Stimulated activated CD8-positive, alpha-beta memory T cell treated with anti-CD3 and anti-CD28 coated beads, Interleukin-7, amount 100 ng/mL, for 24 hours (primary cell): ENCODE measurements at regions not wholly inside any gene's neighbourhood (a gene's known extent, or its start where the extent isn't known, plus 50 kb on each side); places are given as distances from the start of the nearest gene placed in this dataset.
"Not testable (repeated sequence)": the region's sequence is repeated elsewhere in the genome, so short reads cannot be mapped to it uniquely, and the experiment has no call there.

ENCODE experiments used
- DNase-seq: peaks from one replicate; pipeline ENCODE4 v3.0.0-alpha.2; 2020; ENCODE audit warnings: low read depth

- no peak for DNase-seq
Observed at GRCh38 chr6:112459758-112460304, 112.7 kb downstream of the RFPL4B start.

- no peak for DNase-seq
Observed at GRCh38 chr6:112464901-112465665, 118.0 kb downstream of the RFPL4B start.

DNA sequence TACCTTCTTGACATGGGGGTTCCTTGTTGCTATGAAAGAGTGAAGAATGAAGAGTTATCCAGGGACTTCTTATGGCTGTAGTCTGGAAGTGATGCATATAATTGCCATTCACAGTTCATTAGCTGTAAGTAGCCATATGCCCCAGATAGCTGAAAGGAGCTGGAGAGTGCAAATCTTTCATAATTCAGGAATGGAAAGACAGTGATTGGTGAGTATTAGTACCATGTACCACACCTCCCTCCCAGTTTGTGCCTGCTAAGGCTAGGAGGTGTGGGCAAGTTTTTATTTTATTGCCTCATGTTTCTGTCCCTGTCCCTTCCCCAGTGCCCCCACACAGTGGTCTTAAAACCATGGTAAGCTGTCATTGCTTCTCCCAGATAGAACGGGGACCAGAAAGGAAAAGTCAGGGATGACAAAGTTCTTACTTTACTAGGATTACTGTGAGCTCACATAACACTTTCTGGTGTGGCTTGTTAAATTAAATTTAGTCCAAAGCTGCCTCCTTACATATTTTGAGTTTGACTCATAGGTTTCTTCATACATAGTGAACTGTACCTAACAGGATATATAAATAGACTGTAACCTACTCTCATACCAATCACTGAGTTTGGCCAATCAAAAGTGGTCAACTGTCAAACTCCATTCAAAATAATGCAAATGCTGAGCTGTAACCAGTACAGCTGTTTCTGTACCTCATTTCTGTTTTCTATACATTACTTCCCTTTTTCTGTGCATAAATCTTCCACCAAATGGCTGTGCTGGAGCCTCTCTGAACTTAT is 119.4 kb downstream of the RFPL4B start:
- no peak for DNase-seq

- DNase-seq: no peak
Observed at GRCh38 chr6:112468359-112468758, 121.2 kb downstream of the RFPL4B start.

DNA sequence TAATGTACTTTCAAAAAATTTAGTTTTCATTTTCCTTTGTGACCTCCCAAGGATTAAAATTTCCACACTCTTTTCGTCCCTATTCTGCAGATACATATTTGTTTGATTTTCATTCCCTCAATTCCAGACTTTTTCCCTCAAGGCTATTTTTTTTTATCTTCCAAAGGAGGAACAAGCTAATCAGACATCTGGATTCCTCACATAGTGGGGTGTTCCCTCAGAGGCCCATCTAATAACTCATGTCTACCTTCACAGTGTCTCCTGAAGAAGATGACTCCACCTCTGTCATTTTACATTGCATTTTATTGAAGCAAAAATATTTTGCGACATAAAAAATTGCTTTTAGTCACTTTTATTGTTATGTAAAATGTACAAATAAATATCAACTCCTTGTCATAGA is 122.2 kb downstream of the RFPL4B start:
- no peak for DNase-seq

DNA sequence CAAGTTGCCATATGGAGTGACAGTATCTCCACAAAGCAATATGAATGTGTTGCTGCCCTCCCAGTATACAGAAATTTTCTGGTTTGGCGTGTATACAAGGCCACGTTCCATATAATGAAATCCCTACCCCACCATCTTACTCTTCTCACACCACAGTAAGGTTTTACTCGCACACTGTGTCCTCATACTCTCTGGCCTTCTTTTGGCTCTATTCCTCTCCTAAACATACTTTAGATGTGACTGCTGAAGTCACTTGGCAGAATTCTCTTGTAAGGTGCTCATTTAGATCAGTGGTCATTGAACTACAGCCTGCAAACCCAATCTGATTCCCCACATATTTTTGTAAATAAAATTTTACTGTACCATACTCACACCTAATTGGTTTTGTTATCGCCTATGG is 123.2 kb downstream of the RFPL4B start:
- no peak for DNase-seq

DNA sequence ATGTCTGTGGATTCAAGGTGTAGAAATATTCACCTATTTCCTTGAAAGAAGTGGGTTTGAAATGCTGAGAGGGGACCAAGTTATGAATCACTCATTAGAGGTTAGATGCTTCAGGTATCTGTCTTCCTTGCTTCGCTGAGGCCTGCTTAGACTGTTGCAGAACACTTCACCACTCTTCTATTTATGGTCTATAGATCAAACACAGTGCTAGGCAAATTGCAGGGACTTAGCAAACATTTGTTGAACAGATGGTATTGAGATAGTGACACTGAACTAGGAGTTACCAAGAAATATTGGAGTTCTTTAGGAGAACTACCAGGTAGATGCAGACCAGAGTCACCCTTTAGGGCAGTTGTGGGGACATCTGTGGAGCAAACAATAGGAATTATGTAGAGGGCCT is 123.8 kb downstream of the RFPL4B start:
- DNase-seq: no peak

DNA sequence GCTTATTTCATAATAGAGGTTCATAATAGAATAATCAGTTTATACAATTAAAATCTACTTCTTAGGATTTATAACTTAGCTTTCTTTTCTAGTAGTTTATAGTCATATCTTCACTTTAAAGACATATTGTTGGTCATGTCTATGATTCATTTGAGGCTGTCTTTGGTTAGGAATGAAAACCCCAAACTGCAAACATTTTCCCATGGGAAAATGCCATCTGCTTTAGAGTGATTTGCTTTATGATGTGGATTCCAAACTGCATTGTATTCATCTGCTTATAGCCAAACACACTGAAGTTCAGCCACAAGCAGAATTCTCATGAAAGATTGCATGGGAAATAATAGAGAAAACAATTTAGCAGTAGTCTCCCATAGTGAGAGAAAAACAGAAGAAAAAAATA is 128.0 kb downstream of the RFPL4B start:
- DNase-seq: no peak

DNA sequence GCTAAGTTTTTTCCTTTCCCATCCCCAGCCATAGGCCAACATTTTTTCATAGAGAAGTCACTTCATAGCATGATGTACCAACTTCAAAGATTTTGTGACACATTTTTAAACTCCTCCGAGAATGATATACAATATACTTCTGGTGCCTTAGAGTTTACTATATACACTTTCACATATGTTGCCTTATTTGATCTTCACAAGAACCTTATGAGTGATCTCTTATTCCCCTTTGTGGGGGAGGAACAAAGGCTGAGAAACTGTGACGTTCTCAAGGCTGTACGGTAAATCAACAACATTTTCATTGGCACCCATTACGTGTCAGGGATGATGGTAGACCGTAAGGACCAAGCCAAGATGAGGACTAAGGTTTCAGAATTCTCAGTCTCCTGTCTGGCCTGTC is 130.0 kb downstream of the RFPL4B start:
- DNase-seq: no peak

DNA sequence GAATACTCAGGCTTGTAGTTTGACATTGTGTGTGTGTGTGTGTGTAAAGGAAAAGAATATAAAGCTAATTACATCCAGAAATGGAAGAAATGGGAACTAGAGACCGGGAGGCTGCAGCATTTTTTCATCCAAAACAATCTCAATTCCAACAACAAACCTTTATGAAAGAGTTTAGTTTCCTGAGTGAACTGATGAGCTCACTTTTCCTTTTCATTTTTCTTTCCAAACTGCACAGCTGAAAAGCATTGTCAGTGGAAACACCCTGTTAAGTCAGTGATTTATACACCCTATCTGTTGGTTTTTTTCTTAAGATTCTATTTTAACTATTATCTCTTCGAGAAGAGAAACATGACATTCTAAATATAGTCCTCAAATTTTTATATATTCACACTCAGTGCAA is 130.9 kb downstream of the RFPL4B start:
- DNase-seq: no peak

- DNase-seq: not testable (repeated sequence)
Observed at GRCh38 chr6:112479975-112480374, 132.8 kb downstream of the RFPL4B start.

GRCh38 chr6:112480553-112480952 is 133.4 kb downstream of the RFPL4B start:
- DNase-seq: no peak

GRCh38 chr6:112481211-112481610 is 134.1 kb downstream of the RFPL4B start:
- no peak for DNase-seq

DNA sequence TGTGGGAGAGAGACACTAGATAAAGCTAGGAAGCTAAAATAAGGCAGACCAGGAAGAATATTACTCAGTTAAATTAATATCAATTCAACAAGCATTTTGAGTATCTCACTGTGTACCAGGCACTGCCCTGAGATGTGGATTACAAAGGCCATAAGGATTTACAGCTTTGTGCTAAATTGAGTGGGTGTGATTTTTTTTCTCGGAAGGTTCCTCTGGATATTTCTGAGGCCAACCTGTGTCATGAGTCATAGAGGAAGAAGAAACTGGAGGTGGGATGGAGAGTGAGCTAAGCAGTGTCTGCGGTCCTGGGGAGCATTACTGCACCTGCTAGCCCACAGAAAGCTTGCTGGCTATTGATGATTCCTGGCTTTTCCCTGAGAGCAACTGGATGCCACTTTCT is 135.2 kb downstream of the RFPL4B start:
- no peak for DNase-seq

DNA sequence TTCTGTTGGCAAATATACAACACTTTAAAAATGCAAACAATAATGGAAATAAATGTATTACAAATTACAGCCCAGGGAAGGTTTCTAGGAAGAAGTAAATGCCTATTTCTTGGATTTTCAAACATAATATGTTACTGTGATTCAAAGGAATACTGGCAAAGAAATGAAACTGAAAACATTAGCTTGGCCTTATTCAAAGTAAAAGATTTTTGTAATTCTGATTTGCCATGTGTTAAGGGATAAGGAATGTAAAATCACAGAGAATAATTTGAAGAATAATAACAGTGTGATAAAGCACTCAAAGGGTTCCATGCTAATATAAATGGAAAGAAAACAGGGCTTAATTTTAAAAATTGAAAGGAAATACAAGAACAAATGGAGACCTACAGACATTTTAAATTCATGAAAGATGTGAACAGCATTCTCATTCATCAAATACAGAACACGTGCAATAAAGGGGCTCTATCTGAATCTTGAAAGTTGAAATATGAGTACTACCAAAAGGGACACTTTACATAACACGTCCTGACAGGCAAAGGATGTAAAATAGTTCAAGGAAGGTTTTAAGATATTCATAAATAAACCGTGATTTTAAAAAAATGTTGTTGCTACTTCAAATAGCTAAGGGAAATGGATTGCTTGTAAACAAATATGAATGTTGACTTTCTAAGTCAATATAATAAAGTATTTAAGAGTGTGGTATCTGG is 138.1 kb downstream of the RFPL4B start:
- DNase-seq: no peak

GRCh38 chr6:112485827-112486212 is 138.7 kb downstream of the RFPL4B start:
- no peak for DNase-seq

DNA sequence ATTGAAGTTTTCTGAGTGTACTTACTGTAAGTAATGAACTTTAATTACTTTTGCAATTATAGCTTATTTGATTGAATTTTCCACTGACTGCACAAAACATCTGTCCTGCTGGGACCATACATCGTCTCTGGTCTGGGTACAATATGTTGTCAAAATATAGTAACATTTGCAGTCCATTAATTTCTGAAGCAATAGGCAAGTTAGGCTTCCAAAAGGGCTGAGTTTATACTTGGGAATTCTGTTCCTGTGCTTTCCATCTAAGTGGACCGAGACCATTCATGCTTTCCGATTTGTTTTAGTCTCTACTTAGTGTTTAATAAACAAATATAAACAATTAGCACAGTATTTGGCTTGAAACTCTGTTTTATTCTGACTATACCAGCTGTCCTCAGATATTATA is 139.3 kb downstream of the RFPL4B start:
- no peak for DNase-seq

- DNase-seq: no peak
Observed at GRCh38 chr6:112488238-112488637, 141.1 kb downstream of the RFPL4B start.

DNA sequence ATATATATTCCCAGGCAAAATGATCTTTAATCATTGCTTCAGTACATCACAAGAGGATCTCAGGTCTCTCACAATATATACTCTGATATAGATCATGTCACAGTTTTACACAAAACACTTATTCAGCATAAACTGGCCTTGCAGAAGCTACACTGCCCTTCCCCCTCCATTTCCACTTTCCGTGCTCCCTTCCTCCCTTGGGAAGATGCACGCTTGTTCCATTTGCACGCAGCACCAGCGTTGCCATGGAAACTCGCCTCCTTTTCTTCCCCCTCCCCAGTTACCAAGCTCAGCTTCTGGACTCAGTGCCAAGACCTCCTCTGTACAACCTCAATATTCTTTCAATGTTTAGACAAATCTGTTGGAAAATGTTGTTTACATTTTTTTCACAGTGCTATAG is 154.6 kb downstream of the RFPL4B start:
- DNase-seq: no peak

DNA sequence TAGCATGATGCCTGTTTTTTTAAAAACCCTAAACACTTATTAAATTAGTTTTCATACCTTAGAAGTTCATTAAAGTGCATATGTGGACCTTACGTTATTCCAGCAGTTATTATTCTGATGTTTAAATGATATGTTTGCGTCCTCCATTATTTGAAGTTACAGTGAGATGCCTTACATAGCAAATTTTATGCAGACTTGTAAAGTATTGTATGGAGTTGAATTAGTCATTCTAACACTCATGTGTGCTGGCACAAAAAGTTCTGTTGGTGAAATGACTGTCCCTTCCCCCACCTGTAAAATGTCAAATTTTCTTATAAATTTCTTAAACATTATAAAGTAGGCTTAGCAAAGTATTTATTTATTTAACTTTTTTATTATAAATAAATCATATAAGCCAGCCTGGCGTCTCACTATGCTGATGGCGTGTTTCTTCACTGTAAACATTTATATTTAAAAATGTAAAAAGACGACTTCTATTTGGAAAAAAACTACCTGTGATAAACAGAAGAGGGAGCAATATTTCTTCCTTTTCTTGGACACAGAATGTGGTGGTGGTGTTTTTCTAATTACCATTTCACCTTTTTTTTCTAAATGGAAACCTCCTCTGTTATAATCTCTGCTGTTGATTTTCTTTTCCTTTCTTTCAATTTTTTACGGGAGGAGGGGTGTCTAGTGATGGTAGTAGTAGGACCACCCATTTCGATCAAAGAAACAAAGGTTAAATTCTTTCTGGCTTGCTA is 155.4 kb downstream of the RFPL4B start:
- no peak for DNase-seq

DNA sequence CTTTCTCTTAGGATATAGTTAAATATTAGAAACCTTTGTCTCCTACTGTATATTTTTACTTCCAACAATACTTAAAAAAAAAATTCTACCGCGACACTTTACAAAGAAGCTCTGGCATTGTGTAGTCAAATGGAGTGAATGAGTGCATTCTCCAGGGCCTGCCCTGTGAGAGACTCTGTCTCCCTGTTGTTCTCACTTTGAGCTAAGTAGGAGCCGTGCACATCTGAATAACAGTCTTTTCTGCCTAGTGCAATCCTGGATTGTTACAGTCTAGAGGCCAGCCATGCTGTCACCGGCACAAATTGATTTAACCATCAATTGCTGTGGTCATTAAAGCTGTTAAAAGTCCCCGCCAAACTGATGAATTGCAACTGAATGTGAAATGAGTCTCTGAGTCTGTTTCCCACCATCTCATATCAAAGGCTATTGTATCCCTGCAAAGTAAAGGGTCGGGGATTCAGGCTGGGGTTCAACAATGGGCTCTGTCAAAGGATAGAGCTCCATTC is 156.0 kb downstream of the RFPL4B start:
- no peak for DNase-seq

DNA sequence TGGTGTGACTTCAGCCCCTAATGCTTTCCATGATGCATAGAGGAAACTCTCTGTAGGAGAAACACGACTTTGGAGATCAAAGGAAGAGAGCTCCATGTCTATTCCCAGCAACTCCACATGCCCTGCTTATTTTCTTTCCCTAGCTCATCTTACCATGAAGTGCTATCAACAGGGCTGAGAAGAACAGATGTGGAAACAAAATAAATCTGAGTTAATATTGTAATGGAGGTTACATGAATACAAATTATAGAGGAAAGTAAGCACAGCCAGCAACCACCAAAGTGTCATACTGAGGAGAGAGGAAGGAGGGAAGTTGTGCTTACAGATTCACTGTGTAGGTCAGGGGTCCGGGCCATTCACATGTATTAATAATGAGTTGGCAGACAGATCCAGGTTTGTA is 157.5 kb downstream of the RFPL4B start:
- no peak for DNase-seq
